ENCODE measurements at regions not wholly inside any gene's neighbourhood (a gene's known extent, or its start where the extent isn't known, plus 50 kb on each side); places are given as distances from the start of the nearest gene placed in this dataset.
"Not testable (repeated sequence)": the region's sequence is repeated elsewhere in the genome, so short reads cannot be mapped to it uniquely, and the experiment has no call there.

DNA sequence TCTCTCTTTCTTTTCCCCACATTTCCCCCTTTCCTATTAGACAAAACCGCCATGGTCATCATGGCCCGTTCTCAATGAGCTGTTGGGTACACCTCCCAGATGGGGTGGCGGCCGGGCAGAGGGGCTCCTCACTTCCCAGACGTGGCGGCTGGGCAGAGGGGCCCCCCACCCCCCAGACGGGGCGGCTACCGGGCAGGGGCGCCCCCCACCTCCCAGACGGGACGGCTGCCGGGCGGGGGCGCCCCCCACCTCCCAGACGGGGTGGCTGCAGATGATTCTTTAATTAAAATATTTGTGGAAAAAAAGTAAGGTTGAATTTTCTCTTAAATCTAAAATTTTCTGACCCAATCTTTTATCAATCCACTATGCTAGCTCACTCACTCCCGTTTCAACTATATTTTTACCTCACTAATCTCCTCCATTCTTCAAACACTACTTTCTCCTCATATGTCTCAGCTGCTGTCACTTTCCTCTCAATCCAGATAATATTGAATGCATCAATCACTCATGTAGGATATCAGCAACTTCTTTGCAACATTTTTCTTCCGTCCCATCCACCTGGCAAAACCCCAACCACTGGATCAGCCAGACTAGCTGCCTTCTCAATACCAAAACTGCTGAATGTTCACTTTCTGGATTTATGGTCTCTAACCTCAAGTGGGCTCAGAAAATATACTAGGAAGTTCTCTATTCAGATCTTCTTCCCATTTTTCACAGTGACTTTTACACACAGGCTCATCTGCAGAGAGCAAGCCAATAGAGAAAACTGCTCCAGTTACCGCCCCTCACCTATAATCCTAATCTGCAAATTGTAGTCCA lies 81.1 kb upstream of the TRIM24 start:
- DNase-seq = no peak

DNA sequence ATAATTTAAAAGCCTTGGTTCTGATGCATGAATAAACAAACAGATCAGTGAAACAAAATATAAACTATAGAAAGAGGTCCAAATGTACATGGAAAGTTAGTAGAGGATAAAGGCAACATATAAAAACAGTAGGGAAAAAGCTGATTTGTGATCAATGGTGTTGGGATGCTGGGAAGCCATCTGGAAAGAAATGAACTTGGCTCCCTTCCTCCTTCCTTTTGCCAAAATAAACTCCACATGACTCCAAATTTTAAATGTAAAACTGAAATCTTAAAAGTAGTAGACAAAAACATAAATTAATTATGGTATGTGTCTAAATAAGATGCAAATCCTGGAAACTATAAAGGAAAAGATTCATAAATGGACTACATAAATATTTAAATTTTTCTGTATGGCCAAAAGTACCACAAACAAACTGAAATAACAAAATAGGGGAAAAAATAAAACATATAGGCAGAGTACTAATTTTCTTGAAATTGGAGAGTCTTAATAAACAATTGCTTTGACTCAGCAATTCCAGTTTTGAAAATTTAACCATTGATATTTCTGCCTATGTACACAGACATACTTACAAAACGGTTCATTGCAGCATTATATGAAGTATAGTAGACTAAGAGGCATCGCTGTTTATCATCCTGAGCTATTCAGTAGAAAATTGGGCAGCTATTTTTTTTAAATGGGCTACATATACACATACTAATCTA lies 77.0 kb upstream of the TRIM24 start:
- DNase-seq = no peak

DNA sequence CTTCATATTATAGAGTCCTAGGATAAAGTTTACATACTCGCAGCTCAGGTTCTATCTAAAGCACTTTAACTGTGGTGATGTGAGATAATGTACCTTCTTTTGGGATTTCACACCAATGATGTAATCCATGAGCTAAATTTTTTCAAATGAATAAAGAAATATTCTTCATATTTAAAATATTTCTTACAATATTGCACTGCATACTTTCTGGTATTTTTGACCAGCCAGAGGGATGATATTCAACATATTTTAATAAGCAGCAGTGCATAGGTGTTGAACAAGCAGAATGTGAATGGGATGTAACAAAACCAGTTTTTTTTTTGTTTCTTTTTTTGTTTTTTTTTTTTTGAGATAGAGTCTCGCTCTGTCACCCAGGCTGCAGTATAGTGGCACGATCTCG lies 73.2 kb upstream of the TRIM24 start:
- no peak for DNase-seq

DNA sequence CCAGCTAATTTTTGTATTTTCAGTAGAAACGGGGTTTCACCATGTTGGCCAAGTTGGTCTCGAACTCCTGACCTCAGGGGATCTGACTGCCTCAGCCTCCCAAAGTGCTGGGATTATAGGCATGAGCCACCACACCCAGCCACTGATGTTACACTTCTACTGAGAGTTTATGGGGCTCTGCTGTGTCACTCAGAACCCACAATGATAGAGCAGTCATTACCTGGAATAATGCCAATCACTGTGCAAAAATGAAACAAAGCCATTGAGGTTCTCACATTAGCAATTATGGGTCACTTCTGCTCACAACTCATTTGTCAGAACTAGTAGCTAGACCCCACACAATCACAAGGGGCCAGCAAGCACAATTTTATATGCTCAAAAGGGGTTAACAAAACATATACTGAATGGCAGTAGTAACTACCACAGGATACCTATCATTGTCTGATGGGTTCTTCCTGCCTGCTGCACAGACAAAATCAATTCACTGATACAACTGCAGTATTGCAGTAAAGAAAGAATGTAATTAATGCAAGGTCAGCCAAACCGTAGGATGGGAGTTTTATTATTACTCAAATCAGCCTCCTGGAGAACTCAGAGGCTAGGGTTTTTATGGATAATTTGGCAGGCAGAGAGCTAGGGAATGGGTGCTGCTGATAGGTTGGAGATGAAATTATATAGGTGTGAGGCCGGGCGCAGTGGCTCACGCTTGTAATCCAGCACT lies 72.1 kb upstream of the TRIM24 start:
- DNase-seq = no peak

DNA sequence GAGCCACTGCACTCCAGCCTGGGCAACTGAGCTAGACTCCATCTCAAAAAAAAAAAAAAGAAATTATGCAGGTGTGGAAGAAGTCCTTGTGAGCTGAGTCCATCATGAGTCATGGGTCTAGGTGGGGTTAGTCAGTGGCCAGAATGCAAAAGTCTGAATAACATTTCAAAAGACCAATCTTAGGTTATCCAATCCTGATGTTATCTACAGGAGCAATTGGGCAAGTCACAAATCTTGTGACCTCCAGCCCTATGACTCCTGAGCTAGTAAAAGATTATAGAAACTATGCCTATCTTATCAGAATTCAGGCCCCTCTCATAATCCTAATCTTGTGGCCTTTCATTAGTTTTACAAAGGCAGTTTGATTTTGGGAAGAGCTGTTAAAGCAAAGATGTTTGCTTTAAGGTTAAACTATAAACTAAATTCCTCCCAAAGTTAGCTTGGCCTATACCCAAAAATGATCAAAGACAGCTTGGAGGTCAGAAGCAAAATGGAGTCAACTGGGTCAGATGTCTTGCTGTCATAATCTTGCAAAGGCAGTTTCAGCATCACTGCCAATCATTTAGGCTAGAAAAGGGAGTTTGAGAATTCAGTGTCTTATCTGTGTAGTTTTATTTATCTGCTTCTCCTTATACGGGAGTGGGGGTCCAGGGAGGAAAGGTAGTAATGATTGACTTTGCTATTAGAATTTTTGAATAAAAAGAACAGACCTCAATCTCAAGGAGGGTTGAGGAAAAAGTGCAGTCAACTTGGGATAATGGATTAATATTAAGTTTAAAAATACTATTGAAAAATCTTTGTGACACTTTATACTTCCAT lies 71.2 kb upstream of the TRIM24 start:
- no peak for DNase-seq

DNA sequence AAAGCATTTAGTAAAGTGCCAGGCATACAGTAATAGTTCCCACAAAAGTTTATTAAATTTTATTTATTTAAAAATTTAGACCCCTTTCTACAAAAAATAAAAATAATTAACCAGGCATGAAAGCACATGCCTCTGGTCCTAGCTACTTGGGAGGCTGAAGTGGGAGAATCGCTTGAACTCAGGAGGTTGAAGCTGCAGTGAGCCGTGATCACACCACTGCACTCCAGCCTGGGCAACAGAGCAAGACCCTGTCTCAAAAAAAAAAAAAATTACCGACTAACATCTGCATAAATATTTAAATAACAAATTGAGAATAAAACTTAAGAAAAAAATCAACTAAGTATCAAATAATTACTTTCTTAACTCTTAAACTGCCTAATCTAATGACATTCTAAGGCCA lies 64.3 kb upstream of the TRIM24 start:
- no peak for DNase-seq

DNA sequence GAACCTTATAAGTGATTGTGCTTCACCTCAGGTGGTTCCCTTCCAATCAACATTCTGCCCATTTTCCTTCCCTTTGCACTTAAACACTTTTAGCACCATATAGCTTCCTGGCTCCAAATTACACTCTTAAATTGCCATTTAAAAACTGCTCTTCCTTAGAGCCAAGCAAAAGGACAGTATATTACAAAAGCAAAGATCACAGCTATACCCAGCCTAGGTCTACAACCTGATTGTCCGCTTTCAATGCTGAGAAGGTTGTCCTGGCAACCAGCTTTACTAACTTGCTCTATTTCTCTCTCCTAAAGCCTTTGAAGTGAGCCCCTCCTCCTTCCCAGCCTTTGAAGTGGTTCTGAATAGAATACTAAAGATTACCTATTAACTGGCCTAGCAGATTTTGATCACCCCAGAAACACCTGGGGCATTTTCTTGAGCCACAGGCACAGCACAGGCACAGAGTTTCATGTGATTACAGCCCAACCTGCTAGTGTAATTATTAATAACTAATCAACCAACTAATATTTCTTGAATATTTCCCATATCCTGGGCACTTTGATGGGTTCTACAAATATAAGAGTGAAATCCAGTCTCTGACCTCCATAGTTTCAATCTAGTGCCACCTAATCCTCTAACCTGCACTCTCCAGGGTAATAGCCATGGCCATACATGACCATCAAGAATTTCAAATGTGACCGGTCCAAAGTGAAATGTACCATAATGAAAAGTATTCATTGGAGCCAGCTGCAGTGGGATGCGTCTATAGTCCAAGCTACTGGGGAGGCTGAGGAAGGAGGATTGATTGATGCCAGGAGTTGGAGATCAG lies 63.6 kb upstream of the TRIM24 start:
- DNase-seq = no peak

DNA sequence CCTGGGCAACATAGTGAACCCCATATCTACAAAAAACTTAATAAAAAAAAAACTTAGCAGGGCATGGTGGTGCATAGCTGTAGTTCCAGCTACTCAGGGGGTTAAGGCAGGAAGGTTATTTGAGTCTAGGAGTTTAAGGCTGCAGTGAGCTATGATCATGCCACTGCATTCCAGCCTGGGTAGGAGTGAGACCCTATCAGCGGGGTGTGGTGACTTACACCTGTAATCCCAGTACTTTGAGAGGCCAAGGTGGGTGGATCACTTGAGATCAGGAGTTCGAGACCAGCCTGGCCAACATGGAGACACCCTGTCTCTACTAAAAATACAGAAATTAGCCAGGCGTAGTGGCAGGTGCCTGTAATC lies 63.0 kb upstream of the TRIM24 start:
- not testable (repeated sequence) for DNase-seq

DNA sequence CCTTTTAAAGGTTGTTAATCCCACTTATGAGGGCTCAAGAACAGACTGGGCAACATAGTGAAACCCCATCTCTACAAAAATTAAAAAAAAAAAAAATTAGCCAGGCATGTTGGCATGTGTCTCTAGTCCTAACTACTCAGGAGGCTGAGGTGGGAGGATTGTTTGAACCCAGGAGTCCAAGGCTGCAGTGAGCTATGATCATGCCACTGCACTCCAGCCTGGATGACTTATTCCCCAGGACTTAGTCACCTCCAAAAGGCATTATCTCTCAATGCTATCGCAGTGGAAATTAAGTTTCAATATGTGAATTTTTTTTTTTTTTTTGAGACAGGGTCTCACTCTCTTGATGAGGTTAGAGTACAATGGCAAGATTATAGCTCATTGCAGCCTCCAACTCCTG lies 61.2 kb upstream of the TRIM24 start:
- DNase-seq = no peak

DNA sequence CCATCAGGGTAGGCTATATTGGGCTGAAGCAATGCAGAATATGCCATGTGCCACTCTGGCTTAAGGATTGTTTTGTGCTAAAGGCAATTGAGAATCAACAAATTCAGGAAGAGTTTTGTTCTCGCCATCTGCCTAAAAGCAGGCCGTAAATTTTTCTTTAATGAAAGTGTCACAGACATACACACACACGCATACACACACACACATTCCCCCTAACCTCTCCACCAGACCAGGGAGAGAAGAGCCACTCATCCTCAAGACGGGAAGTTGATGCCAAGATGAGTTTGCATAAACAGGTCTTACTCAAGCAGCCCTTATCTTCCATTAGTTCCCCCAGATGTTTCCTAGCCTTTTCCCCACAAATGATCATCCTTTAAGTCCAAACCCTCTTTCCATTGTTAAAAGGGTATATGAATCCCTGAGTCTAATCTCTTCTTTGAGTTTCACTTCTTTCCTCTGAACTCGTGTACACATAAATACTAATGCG lies 59.6 kb upstream of the TRIM24 start:
- no peak for DNase-seq

DNA sequence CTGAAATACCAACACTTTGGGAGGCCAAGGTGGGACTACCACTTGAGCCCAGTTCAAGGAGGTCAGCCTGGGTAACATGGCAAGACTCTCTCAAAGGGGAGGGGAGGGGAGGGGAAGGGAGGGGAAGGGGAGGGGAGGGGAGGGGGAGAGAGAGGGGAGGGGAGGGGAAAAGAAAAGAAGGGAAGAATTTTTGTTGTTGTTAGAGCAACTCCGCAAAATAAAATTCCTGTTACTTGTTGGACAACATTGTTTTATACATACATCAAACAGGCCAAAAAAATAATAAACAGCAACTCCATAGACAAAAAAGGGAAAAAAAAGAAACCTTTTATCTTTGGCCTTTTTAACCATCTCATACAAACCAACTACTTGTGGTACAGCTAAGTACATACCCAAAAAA lies 57.3 kb upstream of the TRIM24 start:
- DNase-seq = no peak

DNA sequence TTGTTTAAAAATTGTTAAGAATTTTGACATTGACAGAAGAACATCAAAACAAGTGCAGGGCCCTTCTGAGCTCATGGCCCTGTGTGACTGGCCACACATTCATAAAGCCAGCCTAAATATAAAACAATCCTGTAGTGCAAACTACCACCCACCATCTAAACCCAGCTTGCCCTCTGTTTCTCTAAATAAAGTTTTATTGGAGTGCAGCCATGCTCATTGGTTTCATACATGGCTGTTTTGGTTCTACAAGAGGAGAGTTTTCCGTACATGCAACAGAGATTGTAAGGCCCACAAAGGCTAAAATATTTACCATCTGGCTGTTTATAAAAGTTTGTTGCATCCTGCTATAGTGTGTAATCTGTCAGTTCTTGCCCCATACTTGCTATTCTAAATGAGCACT lies 54.6 kb upstream of the TRIM24 start:
- no peak for DNase-seq

DNA sequence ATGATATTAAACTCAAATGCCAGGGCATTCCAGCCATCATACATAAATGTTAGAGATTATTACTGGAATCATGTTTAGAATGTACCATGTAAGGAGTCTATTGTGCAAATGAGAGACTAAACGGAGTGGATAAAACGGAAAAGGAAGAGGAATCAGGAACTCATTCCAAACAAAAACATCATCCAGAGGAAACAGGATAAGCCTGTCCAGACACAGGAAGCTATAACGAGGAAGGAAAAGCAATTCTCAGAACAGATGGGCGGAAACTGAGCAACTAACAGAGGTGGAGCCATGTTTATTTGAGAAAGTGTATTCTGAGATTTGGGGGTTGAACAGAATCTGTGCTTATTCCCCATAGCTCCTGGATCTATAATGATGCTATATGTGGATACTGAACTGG lies 52.3 kb upstream of the TRIM24 start:
- no peak for DNase-seq

Data from HCEC 1CT (cell line).